GM12878 (cell line): ENCODE measurements at regions not wholly inside any gene's neighbourhood (a gene's known extent, or its start where the extent isn't known, plus 50 kb on each side); places are given as distances from the start of the nearest gene placed in this dataset.

Experiments
- ATAC-seq: fragments of 200-7000 bp; cut with Tn5 transposase; 3 replicates; pipeline ENCODE4 v1.9.1; 2020; ENCODE audit warnings: mild to moderate bottlenecking, moderate library complexity
- BruUV-seq: library from RNA; stranded (reverse); fragments of 400-500 nt; replicated peaks from 2 replicates; lab custom pipeline; 2021; lab: Mats Ljungman, UMichigan
- CTCF ChIA-PET: fragments of 300-600 bp; sonication (Branson Sonifier 250); formaldehyde crosslinking; extraction: SDS; loops from one replicate; lab custom pipeline; 2021; ENCODE audit warnings: inconsistent platforms; lab: Yijun Ruan, JAX
- POLR2A ChIA-PET: fragments of 350-600 bp; formaldehyde crosslinking; extraction: SDS; loops from one replicate; lab custom pipeline; 2021; ENCODE audit warnings: inconsistent platforms; lab: Charles Lee
- RAD21 ChIA-PET: fragments of 300-600 bp; sonication (Branson Sonifier 250); formaldehyde crosslinking; loops from one replicate; lab custom pipeline; 2023; ENCODE audit warnings: antibody characterized with exemption; ENCODE audit not compliant: unreplicated experiment; lab: Charles Lee
- SMC1A ChIA-PET: fragments of 300-600 bp; sonication (Branson Sonifier 250); formaldehyde crosslinking; loops from one replicate; lab custom pipeline; 2023; ENCODE audit not compliant: unreplicated experiment, uncharacterized antibody; lab: Charles Lee
- DNase-seq: peaks from one replicate; pipeline ENCODE4 v3.0.0-alpha.2; 2011; ENCODE audit warnings: low read depth, low spot score
- FAIRE-seq: peaks from 3 replicates; lab custom pipeline; 2011; peaks lifted over from hg19 to GRCh38; lab: Jason Lieb, UNC
- H2AFZ ChIP-seq: 2 replicates; pipeline ENCODE4 v1.6.0; 2011; ENCODE audit warnings: low read depth, low read length, control low read depth; ENCODE audit not compliant: control insufficient read depth
- H3K27ac ChIP-seq: 2 replicates; pipeline ENCODE4 v1.5.1; 2011; ENCODE audit warnings: control low read depth; ENCODE audit not compliant: control insufficient read depth, insufficient read depth
- H3K27me3 ChIP-seq, 2 experiments: replicated peaks in 1 of 2; 2 replicates each; pipeline versions ENCODE4 v1.6.0 to v1.6.1; 2011; ENCODE audit warnings: low read length in 1 of 2; ENCODE audit not compliant: control insufficient read depth in 2 of 2, insufficient read depth in 2 of 2
- H3K36me3 ChIP-seq, 2 experiments: 2 replicates each; pipeline ENCODE4 v1.5.1; 2011; ENCODE audit warnings: low read length in 1 of 2; ENCODE audit not compliant: control insufficient read depth in 2 of 2, insufficient read depth in 2 of 2
- H3K4me1 ChIP-seq: 2 replicates; pipeline ENCODE4 v1.6.1; 2011; ENCODE audit warnings: mild to moderate bottlenecking, low read length, moderate library complexity, mixed read lengths; ENCODE audit not compliant: control insufficient read depth, insufficient read depth
- H3K4me2 ChIP-seq: 2 replicates; pipeline ENCODE4 v1.6.0; 2011; ENCODE audit warnings: control low read depth; ENCODE audit not compliant: control insufficient read depth, insufficient read depth
- H3K4me3 ChIP-seq: fragments of 200-600 bp; sonication (generic); 2 replicates; pipeline ENCODE4 v1.5.1; 2016
- H3K79me2 ChIP-seq: 2 replicates; pipeline ENCODE4 v1.6.0; 2011; ENCODE audit warnings: low read length; ENCODE audit not compliant: control insufficient read depth, insufficient read depth
- H3K9ac ChIP-seq: 2 replicates; pipeline ENCODE4 v1.8.0; 2011; ENCODE audit warnings: low read length, control low read depth, mixed read lengths; ENCODE audit not compliant: control insufficient read depth, insufficient read depth
- H3K9me3 ChIP-seq: replicated peaks from 3 replicates; pipeline ENCODE4 v1.5.1; 2011; ENCODE audit warnings: mild to moderate bottlenecking, low read length; ENCODE audit not compliant: control insufficient read depth, insufficient read depth
- H4K20me1 ChIP-seq: 2 replicates; pipeline ENCODE4 v1.6.0; 2011; ENCODE audit not compliant: control insufficient read depth, insufficient read depth
- BHLHE40 ChIP-seq, 2 experiments: fragments of 450-650 bp in 1 of 2; IDR thresholded peaks; 2 replicates each; pipeline ENCODE4 v1.6.1; 2011 to 2017; ENCODE audit warnings: low read depth in 2 of 2, borderline replicate concordance in 1 of 2, improper control_type of control experiment in 1 of 2, low read length in 1 of 2, mild to moderate bottlenecking in 1 of 2
- CBFB ChIP-seq: IDR thresholded peaks from 2 replicates; pipeline ENCODE4 v1.6.1; 2016; ENCODE audit warnings: antibody characterized with exemption, low read depth
- MYC ChIP-seq: IDR thresholded peaks from 2 replicates; pipeline ENCODE4 v1.6.1; 2011; ENCODE audit warnings: mild to moderate bottlenecking, low read length, moderate library complexity, inconsistent platforms; ENCODE audit not compliant: insufficient read depth, insufficient replicate concordance, insufficient read length, severe bottlenecking
- REST ChIP-seq: IDR thresholded peaks from 2 replicates; pipeline ENCODE4 v1.6.1; 2012; ENCODE audit warnings: mild to moderate bottlenecking, low read depth, low read length
- SIX5 ChIP-seq: IDR thresholded peaks from 2 replicates; pipeline ENCODE4 v1.6.1; 2011; ENCODE audit warnings: mild to moderate bottlenecking, low read depth, low read length, moderate library complexity; ENCODE audit not compliant: severe bottlenecking
- SMC3 ChIP-seq: IDR thresholded peaks from 2 replicates; pipeline ENCODE4 v1.6.1; 2011; ENCODE audit warnings: low read length, improper control_type of control experiment, borderline replicate concordance
- SPI1 ChIP-seq: IDR thresholded peaks from 2 replicates; pipeline ENCODE4 v1.6.1; 2011; ENCODE audit warnings: low read depth, mild to moderate bottlenecking, low read length, moderate library complexity, borderline replicate concordance; ENCODE audit not compliant: insufficient read depth
- ZNF687 ChIP-seq: fragments of 450-650 bp; IDR thresholded peaks from 2 replicates; pipeline ENCODE4 v1.6.1; 2017; ENCODE audit warnings: mild to moderate bottlenecking, moderate library complexity
- WGBS: methylation state at CpG from one replicate; pipeline ENCODE4 v1.1.6; 2016; ENCODE audit warnings: low lambda C conversion rate; ENCODE audit not compliant: insufficient replicate concordance, insufficient coverage; ENCODE audit errors: missing lambda C conversion rate; 5-methylcytosine and 5-hydroxymethylcytosine counted together
- in situ Hi-C: fragments of 300-500 bp; cut with MboI; formaldehyde crosslinking; loops from 9 replicates; pipeline ENCODE4 v1.14.3; 2018; ENCODE audit warnings: mixed read lengths
- intact Hi-C: fragments of 100-400 bp; cut with micrococcal nuclease; formaldehyde crosslinking; loops from one replicate; pipeline ENCODE4 v1.14.2; 2022; ENCODE audit not compliant: unreplicated experiment
- TF ChIP-seq, protein P1 (sequence below): fragments of 450-650 bp; IDR thresholded peaks from 2 replicates; pipeline ENCODE4 v1.6.1; 2014; ENCODE audit warnings: mild to moderate bottlenecking

- no peak for ATAC-seq
- Histone ChIP-seq H3K79me2 (no peaks in the 10 kb centered on the region), H3K4me3 (no peak overlapping the region), H3K4me1 (no peaks in the 10 kb centered on the region)
- ChIA-PET SMC1A (interaction anchor here (0.9 kb wide), 1 partner anchor 19 kb away, joined by 3 read pairs; no protein-coding TSS in a partner anchor), CTCF (interaction anchor here (1.4 kb wide), 1 partner anchor 9 kb away, joined by 6 read pairs; no protein-coding TSS in a partner anchor), RAD21 (no interaction called here), POLR2A (no interaction called here)
- intact Hi-C loops, result no loop called here
- no TSS peak for BruUV-seq
- no peak for TF ChIP-seq CBFB
- TF ChIP-seq REST, result no peak
- no peak for TF ChIP-seq BHLHE40 (IDR thresholded peaks at IDR 0.05; ENCODE audit: borderline replicate concordance in 1 of 2, low read depth in 2 of 2, low read length in 1 of 2)
- no peak for TF ChIP-seq SIX5
- no peak for TF ChIP-seq ZNF687
- TF ChIP-seq, protein P1, sequence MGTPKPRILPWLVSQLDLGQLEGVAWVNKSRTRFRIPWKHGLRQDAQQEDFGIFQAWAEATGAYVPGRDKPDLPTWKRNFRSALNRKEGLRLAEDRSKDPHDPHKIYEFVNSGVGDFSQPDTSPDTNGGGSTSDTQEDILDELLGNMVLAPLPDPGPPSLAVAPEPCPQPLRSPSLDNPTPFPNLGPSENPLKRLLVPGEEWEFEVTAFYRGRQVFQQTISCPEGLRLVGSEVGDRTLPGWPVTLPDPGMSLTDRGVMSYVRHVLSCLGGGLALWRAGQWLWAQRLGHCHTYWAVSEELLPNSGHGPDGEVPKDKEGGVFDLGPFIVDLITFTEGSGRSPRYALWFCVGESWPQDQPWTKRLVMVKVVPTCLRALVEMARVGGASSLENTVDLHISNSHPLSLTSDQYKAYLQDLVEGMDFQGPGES, result no peak
- no peak for TF ChIP-seq MYC
- TF ChIP-seq SMC3, result no peak
- no peak for TF ChIP-seq SPI1
- TF ChIP-seq, all 136 proteins: peak for 0
- WGBS, result 30% methylated on average over 7 of the region's 7 CpGs
- H3K4me2 ChIP-seq, result no peak overlapping the region
- in situ Hi-C loops, result no loop called here
- peaks cover 1 to 2% of the 10 kb centered on the region in 2 experiments; a peak in 2 of 4 replicates for H3K27me3 ChIP-seq
- H3K9me3 ChIP-seq, result no peaks in the 10 kb centered on the region
- H3K36me3 ChIP-seq, result no peaks in the 10 kb centered on the region
- H2AFZ ChIP-seq, result no peak overlapping the region
- FAIRE-seq, result no peak
- no peak overlapping the region for H3K9ac ChIP-seq
- no peaks in the 10 kb centered on the region for H4K20me1 ChIP-seq
- no peak overlapping the region for H3K27ac ChIP-seq
- no peak for DNase-seq
These were observed 196.8 kb upstream of the LEF1 start for GRCh38 chr4:108365551-108365950.
